Chondrocyte (in vitro differentiated cells): ENCODE measurements at regions not wholly inside any gene's neighbourhood (a gene's known extent, or its start where the extent isn't known, plus 50 kb on each side); places are given as distances from the start of the nearest gene placed in this dataset.

Source experiments
- DNase-seq: peaks from one replicate; pipeline ENCODE4 v3.0.0; 2021; ENCODE audit warnings: mixed read lengths, low spot score
- H3K27ac Mint-ChIP-seq: one replicate; pipeline ENCODE4 v1.8.0; 2021; ENCODE audit warnings: mild to moderate bottlenecking, moderate library complexity, mixed read lengths; ENCODE audit not compliant: unreplicated experiment
- H3K27me3 Mint-ChIP-seq: 2 replicates; pipeline ENCODE4 v1.8.0; 2021; ENCODE audit warnings: low read depth, mixed read lengths
- H3K36me3 Mint-ChIP-seq: 2 replicates; pipeline ENCODE4 v1.8.0; 2021; ENCODE audit warnings: low read depth, mixed read lengths
- H3K4me1 Mint-ChIP-seq: 2 replicates; pipeline ENCODE4 v1.8.0; 2021; ENCODE audit warnings: low read depth, mild to moderate bottlenecking, mixed read lengths
- H3K4me3 Mint-ChIP-seq: one replicate; pipeline ENCODE4 v1.8.0; 2021; ENCODE audit warnings: mild to moderate bottlenecking, moderate library complexity, mixed read lengths; ENCODE audit not compliant: unreplicated experiment
- H3K9me3 Mint-ChIP-seq: 2 replicates; pipeline ENCODE4 v1.8.0; 2021; ENCODE audit warnings: low read depth, mixed read lengths
- TF ChIP-seq, protein P1 (sequence below): fragments of 200-600 bp; sonication (generic); IDR thresholded peaks from 2 replicates; pipeline ENCODE4 v1.5.0; 2021; ENCODE audit warnings: antibody characterized with exemption, mild to moderate bottlenecking, moderate library complexity

DNA sequence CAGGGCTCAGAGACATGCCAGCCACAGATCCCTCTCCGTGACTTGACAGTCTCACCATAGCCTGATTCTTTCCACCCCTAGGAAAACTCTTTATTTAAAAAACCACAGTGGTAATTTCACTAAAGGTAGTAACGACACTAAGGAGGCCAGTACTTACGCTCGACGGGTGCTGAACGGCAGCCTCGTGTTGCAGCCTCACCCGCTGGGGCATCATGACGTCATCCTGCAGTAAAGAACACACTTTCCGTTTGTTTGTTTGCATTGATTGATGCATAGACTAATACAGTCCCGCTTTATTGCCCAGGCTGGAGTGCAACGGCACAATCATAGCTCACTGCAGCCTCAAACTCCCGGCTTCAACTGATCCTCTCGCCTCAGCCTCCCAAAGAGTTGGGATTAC is 65.1 kb upstream of the METRNL start:
- H3K4me3 Mint-ChIP-seq = no peak overlapping the region
- no peaks in the 10 kb centered on the region for H3K27me3 Mint-ChIP-seq

DNA sequence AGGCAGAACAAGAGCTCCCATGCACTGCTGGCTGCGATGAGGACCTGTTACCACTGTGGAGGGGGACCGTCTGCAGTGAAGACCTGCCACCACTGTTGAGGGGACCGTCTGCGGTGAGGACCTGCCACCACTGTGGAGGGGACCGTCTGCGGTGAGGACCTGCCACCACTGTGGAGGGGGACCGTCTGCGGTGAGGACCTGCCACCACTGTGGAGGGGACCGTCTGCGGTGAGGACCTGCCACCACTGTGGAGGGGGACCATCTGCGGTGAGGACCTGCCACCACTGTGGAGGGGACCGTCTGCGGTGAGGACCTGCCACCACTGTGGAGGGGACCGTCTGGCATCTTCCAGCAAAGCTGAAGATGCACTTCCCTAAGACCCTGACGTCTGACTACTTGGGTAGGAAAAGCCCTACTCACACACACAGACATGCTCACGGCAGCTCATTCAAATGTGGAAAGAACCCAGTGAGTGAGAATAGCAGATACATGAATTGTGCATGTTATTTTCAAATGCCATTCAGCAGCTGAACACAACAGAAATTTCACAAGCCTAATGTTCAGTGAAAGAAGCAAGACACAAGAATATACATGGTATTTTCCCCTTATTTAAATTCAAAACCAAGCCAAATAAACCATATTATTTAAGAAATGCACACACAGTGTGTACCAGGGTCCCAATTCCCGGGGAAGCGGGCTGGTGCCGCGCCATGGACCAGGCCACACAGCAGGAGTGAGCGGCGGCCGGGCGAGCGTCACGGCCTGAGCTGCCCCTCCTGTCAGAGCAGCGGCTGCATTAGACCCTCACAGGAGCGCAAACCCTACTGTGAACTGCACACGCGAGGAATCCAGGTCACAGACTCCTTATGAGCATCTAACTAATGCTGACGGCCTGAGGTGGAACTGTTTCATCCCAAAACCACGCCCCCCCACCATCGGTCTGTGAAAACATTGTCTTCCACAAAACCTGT is 64.2 kb upstream of the METRNL start:
- no peaks in the 10 kb centered on the region for H3K9me3 Mint-ChIP-seq
- no peak overlapping the region for H3K4me3 Mint-ChIP-seq
- H3K27ac Mint-ChIP-seq = no peak overlapping the region
- H3K27me3 Mint-ChIP-seq = no peaks in the 10 kb centered on the region
- H3K36me3 Mint-ChIP-seq = peaks cover 8% of the 10 kb centered on the region
- H3K4me1 Mint-ChIP-seq = no peaks in the 10 kb centered on the region
- DNase-seq = no peak
- TF ChIP-seq, protein P1, sequence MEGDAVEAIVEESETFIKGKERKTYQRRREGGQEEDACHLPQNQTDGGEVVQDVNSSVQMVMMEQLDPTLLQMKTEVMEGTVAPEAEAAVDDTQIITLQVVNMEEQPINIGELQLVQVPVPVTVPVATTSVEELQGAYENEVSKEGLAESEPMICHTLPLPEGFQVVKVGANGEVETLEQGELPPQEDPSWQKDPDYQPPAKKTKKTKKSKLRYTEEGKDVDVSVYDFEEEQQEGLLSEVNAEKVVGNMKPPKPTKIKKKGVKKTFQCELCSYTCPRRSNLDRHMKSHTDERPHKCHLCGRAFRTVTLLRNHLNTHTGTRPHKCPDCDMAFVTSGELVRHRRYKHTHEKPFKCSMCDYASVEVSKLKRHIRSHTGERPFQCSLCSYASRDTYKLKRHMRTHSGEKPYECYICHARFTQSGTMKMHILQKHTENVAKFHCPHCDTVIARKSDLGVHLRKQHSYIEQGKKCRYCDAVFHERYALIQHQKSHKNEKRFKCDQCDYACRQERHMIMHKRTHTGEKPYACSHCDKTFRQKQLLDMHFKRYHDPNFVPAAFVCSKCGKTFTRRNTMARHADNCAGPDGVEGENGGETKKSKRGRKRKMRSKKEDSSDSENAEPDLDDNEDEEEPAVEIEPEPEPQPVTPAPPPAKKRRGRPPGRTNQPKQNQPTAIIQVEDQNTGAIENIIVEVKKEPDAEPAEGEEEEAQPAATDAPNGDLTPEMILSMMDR = no peak

More for the DNA sequence above, 65.1 kb upstream of the METRNL start:
- TF ChIP-seq, protein P1 = no peak
- peaks cover 3% of the 10 kb centered on the region for H3K4me1 Mint-ChIP-seq
- no peaks in the 10 kb centered on the region for H3K9me3 Mint-ChIP-seq
- H3K36me3 Mint-ChIP-seq = peaks cover 7% of the 10 kb centered on the region
- no peak for DNase-seq
- no peak overlapping the region for H3K27ac Mint-ChIP-seq

DNA sequence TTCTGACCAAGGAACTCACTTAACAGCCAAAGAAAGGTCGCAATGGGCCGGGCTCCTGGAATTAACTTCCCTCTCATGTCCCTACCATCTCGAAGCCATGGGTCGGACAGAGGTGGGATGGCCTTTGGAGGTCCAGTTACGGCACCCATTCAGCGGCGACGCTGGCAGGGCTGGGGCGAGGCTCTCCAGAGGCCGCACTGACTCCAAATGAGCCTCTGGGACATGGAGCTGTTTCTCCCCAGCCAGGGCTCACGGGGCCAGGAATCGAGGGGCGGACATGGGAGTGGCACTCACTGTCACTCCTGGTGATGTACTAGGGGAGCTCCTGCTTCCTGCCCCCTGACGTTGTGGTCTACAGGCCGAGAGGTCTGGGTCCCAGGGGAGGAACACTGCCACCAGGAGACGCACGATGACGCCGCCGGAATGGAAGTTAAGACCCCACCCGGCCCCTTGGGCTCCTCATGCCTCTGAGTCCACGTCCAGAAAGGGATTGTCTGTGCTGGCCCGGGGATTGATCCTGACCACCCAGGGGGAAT is 60.7 kb upstream of the METRNL start:
- H3K36me3 Mint-ChIP-seq = peaks cover 4% of the 10 kb centered on the region
- no peak overlapping the region for H3K27ac Mint-ChIP-seq
- TF ChIP-seq, protein P1 = no peak
- no peaks in the 10 kb centered on the region for H3K27me3 Mint-ChIP-seq
- no peaks in the 10 kb centered on the region for H3K4me1 Mint-ChIP-seq
- H3K9me3 Mint-ChIP-seq = no peaks in the 10 kb centered on the region
- H3K4me3 Mint-ChIP-seq = no peak overlapping the region
- no peak for DNase-seq

DNA sequence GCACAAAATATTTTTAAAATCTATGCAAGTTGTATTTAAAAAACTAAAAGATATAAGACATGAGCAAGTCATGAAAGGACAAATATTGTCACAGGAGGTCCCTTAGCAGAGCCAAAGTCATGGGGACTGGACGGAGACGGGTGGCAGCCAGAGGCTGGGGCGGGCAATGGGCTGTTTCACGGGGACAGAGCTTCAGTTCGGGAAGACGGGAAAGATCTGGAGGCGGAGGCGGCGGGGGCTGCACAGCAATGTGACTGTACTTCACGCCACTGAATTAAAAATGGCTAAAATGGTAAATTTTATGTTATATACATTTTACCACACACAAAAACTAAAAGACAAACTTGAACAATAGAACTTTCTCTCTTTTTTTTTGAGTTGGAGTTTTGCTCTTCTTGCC is 60.0 kb upstream of the METRNL start:
- H3K9me3 Mint-ChIP-seq = no peaks in the 10 kb centered on the region
- H3K36me3 Mint-ChIP-seq = peaks cover 4% of the 10 kb centered on the region
- H3K27me3 Mint-ChIP-seq = no peaks in the 10 kb centered on the region
- H3K27ac Mint-ChIP-seq = no peak overlapping the region
- no peaks in the 10 kb centered on the region for H3K4me1 Mint-ChIP-seq
- TF ChIP-seq, protein P1 = no peak
- DNase-seq = no peak
- no peak overlapping the region for H3K4me3 Mint-ChIP-seq

- Mint-ChIP-seq H3K4me1 (no peaks in the 10 kb centered on the region), H3K27ac (no peak overlapping the region), H3K27me3 (no peaks in the 10 kb centered on the region), H3K9me3 (no peaks in the 10 kb centered on the region), H3K4me3 (no peak overlapping the region), H3K36me3 (peaks cover 6% of the 10 kb centered on the region)
- TF ChIP-seq, protein P1 = no peak
- no peak for DNase-seq
Observed at GRCh38 chr17:83024218-83024971, 55.0 kb upstream of the METRNL start.
